SK-N-SH (cell line): ENCODE measurements at regions not wholly inside any gene's neighbourhood (a gene's known extent, or its start where the extent isn't known, plus 50 kb on each side); places are given as distances from the start of the nearest gene placed in this dataset.

ENCODE experiments used
- CTCF ChIA-PET: fragments of 300-600, 350-600 bp; formaldehyde crosslinking; extraction: SDS; loops from one replicate; lab custom pipeline; 2021; lab: Yijun Ruan, JAX
- POLR2A ChIA-PET: fragments of 350-600 bp; sonication (Branson Sonifier 250); formaldehyde crosslinking; extraction: SDS; loops from one replicate; lab custom pipeline; 2020; ENCODE audit warnings: antibody characterized with exemption, inconsistent platforms; lab: Yijun Ruan, JAX
- DNase-seq: peaks from one replicate; pipeline ENCODE4 v3.0.0; 2012
- H2AFZ ChIP-seq: fragments of 200-600 bp; sonication (generic); 2 replicates; pipeline ENCODE4 v1.8.1; 2016; ENCODE audit warnings: antibody characterized with exemption, mild to moderate bottlenecking, low read depth
- H3F3A ChIP-seq: fragments of 200-600 bp; sonication (generic); replicated peaks from 2 replicates; pipeline ENCODE3; 2016; ENCODE audit warnings: antibody characterized with exemption, mild to moderate bottlenecking; ENCODE audit not compliant: insufficient read depth
- H3K27ac ChIP-seq, 2 experiments: fragments of 200-500 bp in 1 of 2; fragments of 200-600 bp in 1 of 2; sonication (Bioruptor generic) in 1 of 2; sonication (generic), shearing (Covaris generic) in 1 of 2; 2 replicates each; pipeline versions ENCODE4 v1.5.1 to v1.6.1; 2014 to 2016; ENCODE audit warnings: low read depth in 2 of 2, inconsistent platforms in 1 of 2, low read length in 1 of 2, mild to moderate bottlenecking in 1 of 2, mixed read lengths in 1 of 2
- H3K27me3 ChIP-seq: fragments of 200-600 bp; sonication (generic), shearing (Covaris generic); 2 replicates; pipeline ENCODE4 v1.6.1; 2016; ENCODE audit warnings: mixed run types; ENCODE audit not compliant: insufficient read depth
- H3K36me3 ChIP-seq, 2 experiments: fragments of 200-500 bp in 1 of 2; fragments of 200-600 bp in 1 of 2; sonication (Bioruptor generic) in 1 of 2; sonication (generic) in 1 of 2; replicated peaks in 1 of 2; 2 replicates each; pipeline versions ENCODE3 to v1.5.1; 2014 to 2016; ENCODE audit warnings: low read length in 1 of 2, mild to moderate bottlenecking in 1 of 2; ENCODE audit not compliant: insufficient read depth in 2 of 2, control insufficient read depth in 1 of 2
- H3K4me1 ChIP-seq, 2 experiments: fragments of 200-500 bp in 1 of 2; fragments of 200-600 bp in 1 of 2; sonication (Bioruptor generic) in 1 of 2; sonication (generic), shearing (Covaris generic) in 1 of 2; 2 replicates each; pipeline versions ENCODE4 v1.5.1 to v1.6.1; 2014 to 2016; ENCODE audit warnings: low read depth in 1 of 2, low read length in 1 of 2, mixed run types in 1 of 2; ENCODE audit not compliant: insufficient read depth in 2 of 2, control insufficient read depth in 1 of 2
- H3K4me2 ChIP-seq: fragments of 200-600 bp; sonication (generic), shearing (Covaris generic); 2 replicates; pipeline ENCODE4 v1.6.1; 2017; ENCODE audit warnings: mixed run types
- H3K4me3 ChIP-seq, 2 experiments: fragments of 200-500 bp in 1 of 2; fragments of 200-600 bp in 1 of 2; sonication (Bioruptor generic) in 1 of 2; sonication (generic), shearing (Covaris generic) in 1 of 2; 2 replicates each; pipeline versions ENCODE4 v1.5.1 to v1.8.1; 2014 to 2016; ENCODE audit warnings: low read depth in 2 of 2, inconsistent platforms in 1 of 2, low read length in 1 of 2, mild to moderate bottlenecking in 1 of 2, mixed read lengths in 1 of 2, moderate library complexity in 1 of 2
- H3K79me2 ChIP-seq: fragments of 200-600 bp; sonication (generic); 2 replicates; pipeline ENCODE4 v1.8.1; 2017; ENCODE audit warnings: mild to moderate bottlenecking; ENCODE audit not compliant: insufficient read depth
- H3K9ac ChIP-seq: fragments of 200-600 bp; sonication (generic); 2 replicates; pipeline ENCODE4 v1.6.1; 2017; ENCODE audit warnings: mixed run types
- H3K9me2 ChIP-seq: fragments of 200-600 bp; sonication (generic); 2 replicates; pipeline ENCODE4 v1.6.1; 2017; ENCODE audit warnings: mixed run types
- H3K9me3 ChIP-seq: fragments of 200-600 bp; sonication (generic); 2 replicates; pipeline ENCODE4 v1.6.1; 2017; ENCODE audit warnings: mixed run types, mild to moderate bottlenecking, moderate library complexity
- H4K20me1 ChIP-seq: fragments of 200-600 bp; sonication (generic); 2 replicates; pipeline ENCODE4 v1.6.1; 2017; ENCODE audit warnings: mild to moderate bottlenecking, mixed run types; ENCODE audit not compliant: insufficient read depth
- EP300 ChIP-seq, 2 experiments: IDR thresholded peaks; 2 replicates each; pipeline versions ENCODE4 v1.4.0 to v1.6.1; 2012; ENCODE audit warnings: borderline replicate concordance in 1 of 2, low read depth in 1 of 2, low read length in 1 of 2
- FOSL2 ChIP-seq: IDR thresholded peaks from 2 replicates; pipeline ENCODE4 v1.4.0; 2012; ENCODE audit warnings: low read depth, mild to moderate bottlenecking, moderate library complexity, borderline replicate concordance
- FOXM1 ChIP-seq: IDR thresholded peaks from 2 replicates; pipeline ENCODE4 v1.4.0; 2012; ENCODE audit warnings: low read depth, mild to moderate bottlenecking
- NFIC ChIP-seq: IDR thresholded peaks from 2 replicates; pipeline ENCODE4 v1.4.0; 2012; ENCODE audit warnings: borderline replicate concordance
- TAF1 ChIP-seq: IDR thresholded peaks from 2 replicates; pipeline ENCODE4 v1.6.1; 2012; ENCODE audit warnings: low read depth, mild to moderate bottlenecking, low read length, moderate library complexity, borderline replicate concordance
- TEAD4 ChIP-seq: IDR thresholded peaks from 2 replicates; pipeline ENCODE4 v1.4.0; 2012; ENCODE audit warnings: mild to moderate bottlenecking, borderline replicate concordance; ENCODE audit not compliant: insufficient read depth
- WGBS: methylation state at CpG from one replicate; pipeline ENCODE4 v1.1.6; 2017; ENCODE audit warnings: low lambda C conversion rate; 5-methylcytosine and 5-hydroxymethylcytosine counted together
- TF ChIP-seq, protein P1 (sequence below): fragments of 150-350 bp; IDR thresholded peaks from 2 replicates; pipeline ENCODE4 v1.6.1; 2017; ENCODE audit warnings: antibody characterized with exemption, low read length, low read depth, borderline replicate concordance
- TF ChIP-seq, protein P2 (sequence below): IDR thresholded peaks from 2 replicates; pipeline ENCODE4 v1.6.1; 2012; ENCODE audit warnings: mild to moderate bottlenecking, low read depth, low read length, moderate library complexity

DNA sequence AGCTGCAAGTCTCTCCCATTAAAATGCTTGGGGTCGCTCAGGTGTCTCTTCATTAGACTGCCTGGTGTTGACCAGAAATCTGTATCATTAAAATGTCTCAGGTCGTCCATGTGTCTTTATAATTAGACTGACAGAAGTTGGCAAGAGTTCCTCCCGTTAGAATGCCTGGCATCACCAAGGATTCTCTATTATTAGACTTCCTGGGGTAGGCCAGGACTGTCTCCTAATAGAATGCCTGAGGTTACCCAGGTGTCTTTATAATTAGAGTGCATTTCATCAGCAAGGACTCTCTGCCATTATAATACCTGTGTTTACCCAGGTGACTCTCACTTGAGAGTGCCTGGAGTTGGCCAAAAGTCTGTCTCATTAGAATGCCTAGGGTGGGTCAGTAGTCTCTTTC is 1537.2 kb downstream of the UQCRFS1 start:
- no peaks in the 10 kb centered on the region for H3K79me2 ChIP-seq
- no peaks in the 10 kb centered on the region for H3K9me2 ChIP-seq
- CTCF ChIA-PET = no interaction called here
- H2AFZ ChIP-seq = no peak overlapping the region
- H3K4me1 ChIP-seq = no peaks in the 10 kb centered on the region
- no peak overlapping the region for H3K27ac ChIP-seq
- no peaks in the 10 kb centered on the region for H4K20me1 ChIP-seq
- no peak overlapping the region for H3K9ac ChIP-seq
- POLR2A ChIA-PET = no interaction called here
- 4% methylated on average over 3 of the region's 3 CpGs for WGBS
- no peaks in the 10 kb centered on the region for H3F3A ChIP-seq
- no peaks in the 10 kb centered on the region for H3K36me3 ChIP-seq
- TF ChIP-seq FOSL2 (no peak), EP300 (IDR thresholded peaks at IDR 0.05; ENCODE audit: borderline replicate concordance in 1 of 2, low read depth in 1 of 2, low read length in 1 of 2) (no peak), TEAD4 (no peak), TAF1 (no peak)
- TF ChIP-seq, protein P1, sequence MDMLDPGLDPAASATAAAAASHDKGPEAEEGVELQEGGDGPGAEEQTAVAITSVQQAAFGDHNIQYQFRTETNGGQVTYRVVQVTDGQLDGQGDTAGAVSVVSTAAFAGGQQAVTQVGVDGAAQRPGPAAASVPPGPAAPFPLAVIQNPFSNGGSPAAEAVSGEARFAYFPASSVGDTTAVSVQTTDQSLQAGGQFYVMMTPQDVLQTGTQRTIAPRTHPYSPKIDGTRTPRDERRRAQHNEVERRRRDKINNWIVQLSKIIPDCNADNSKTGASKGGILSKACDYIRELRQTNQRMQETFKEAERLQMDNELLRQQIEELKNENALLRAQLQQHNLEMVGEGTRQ = no peak
- TF ChIP-seq, protein P2, sequence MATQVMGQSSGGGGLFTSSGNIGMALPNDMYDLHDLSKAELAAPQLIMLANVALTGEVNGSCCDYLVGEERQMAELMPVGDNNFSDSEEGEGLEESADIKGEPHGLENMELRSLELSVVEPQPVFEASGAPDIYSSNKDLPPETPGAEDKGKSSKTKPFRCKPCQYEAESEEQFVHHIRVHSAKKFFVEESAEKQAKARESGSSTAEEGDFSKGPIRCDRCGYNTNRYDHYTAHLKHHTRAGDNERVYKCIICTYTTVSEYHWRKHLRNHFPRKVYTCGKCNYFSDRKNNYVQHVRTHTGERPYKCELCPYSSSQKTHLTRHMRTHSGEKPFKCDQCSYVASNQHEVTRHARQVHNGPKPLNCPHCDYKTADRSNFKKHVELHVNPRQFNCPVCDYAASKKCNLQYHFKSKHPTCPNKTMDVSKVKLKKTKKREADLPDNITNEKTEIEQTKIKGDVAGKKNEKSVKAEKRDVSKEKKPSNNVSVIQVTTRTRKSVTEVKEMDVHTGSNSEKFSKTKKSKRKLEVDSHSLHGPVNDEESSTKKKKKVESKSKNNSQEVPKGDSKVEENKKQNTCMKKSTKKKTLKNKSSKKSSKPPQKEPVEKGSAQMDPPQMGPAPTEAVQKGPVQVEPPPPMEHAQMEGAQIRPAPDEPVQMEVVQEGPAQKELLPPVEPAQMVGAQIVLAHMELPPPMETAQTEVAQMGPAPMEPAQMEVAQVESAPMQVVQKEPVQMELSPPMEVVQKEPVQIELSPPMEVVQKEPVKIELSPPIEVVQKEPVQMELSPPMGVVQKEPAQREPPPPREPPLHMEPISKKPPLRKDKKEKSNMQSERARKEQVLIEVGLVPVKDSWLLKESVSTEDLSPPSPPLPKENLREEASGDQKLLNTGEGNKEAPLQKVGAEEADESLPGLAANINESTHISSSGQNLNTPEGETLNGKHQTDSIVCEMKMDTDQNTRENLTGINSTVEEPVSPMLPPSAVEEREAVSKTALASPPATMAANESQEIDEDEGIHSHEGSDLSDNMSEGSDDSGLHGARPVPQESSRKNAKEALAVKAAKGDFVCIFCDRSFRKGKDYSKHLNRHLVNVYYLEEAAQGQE = no peak
- DNase-seq = no peak
- H3K9me3 ChIP-seq = no peaks in the 10 kb centered on the region
- no peak overlapping the region for H3K4me3 ChIP-seq
- H3K27me3 ChIP-seq = no peaks in the 10 kb centered on the region
- no peak overlapping the region for H3K4me2 ChIP-seq

DNA sequence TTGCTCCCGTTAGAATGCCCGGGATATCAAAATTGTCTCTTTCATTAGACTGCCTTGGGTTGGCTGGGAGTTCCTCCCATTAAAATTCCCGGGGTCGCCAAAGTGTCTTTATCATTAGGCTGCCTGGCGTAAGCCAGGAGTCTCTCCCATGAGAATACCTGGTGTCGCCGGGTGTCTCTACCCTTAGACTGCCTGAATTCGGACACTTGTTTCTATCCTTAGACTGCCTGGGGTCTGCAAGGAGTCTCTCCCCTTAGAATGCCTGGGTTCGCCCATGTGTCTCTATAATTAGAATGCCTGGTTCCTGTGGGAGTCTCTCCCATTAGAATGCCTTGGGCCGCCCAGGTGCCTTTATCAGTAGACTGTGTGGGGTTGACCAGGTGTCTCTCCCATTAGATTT is 1538.2 kb downstream of the UQCRFS1 start:
- Histone ChIP-seq H3K79me2 (no peaks in the 10 kb centered on the region), H3K27me3 (no peaks in the 10 kb centered on the region), H3K36me3 (no peaks in the 10 kb centered on the region), H3K4me3 (no peak overlapping the region), H3K9me2 (no peaks in the 10 kb centered on the region), H3K27ac (no peak overlapping the region), H3K9me3 (no peaks in the 10 kb centered on the region), H2AFZ (no peak overlapping the region), H3K4me2 (no peak overlapping the region), H3K9ac (no peak overlapping the region), H4K20me1 (no peaks in the 10 kb centered on the region), H3K4me1 (no peaks in the 10 kb centered on the region), H3F3A (no peaks in the 10 kb centered on the region)
- DNase-seq = no peak
- TF ChIP-seq NFIC = no peak
- no peak for TF ChIP-seq FOXM1
- 6% methylated on average over 10 of the region's 10 CpGs for WGBS
- POLR2A ChIA-PET = no interaction called here
- CTCF ChIA-PET = no interaction called here
